ENCODE measurements at regions not wholly inside any gene's neighbourhood (a gene's known extent, or its start where the extent isn't known, plus 50 kb on each side); places are given as distances from the start of the nearest gene placed in this dataset.

DNA sequence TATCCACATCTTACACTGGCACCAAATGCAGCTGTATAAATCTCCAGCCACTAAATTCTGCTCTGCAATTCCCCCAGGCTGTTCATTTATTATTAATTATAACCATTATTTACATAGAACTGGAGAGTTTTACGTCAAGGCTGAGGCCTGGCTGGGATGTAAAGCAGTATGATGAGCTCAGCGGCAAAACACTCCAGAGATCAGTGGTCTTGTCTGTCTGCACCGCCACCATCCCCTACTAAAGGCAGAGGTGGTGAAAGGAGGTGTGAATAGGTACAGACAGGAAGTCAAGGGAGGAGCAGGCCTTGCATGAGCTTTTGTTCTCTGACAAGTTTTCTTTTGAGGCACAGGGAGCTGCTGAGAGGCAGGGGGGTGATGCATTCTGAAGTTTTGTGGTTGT is 159.9 kb upstream of the PCSK2 start:
- TF ChIP-seq CTCF (conservative IDR thresholded peaks at IDR 0.05): no peak
- no peak for TF ChIP-seq ZFX (IDR thresholded peaks at IDR 0.05)
